Fibroblast of mammary gland (primary cell): ENCODE measurements at regions not wholly inside any gene's neighbourhood (a gene's known extent, or its start where the extent isn't known, plus 50 kb on each side); places are given as distances from the start of the nearest gene placed in this dataset.

Experiments
- DNase-seq: peaks from one replicate; pipeline ENCODE4 v3.0.0-alpha.2; 2010; ENCODE audit warnings: low read depth
- H3K4me3 ChIP-seq: 2 replicates; pipeline ENCODE4 v1.5.1; 2011; ENCODE audit warnings: low read depth, mild to moderate bottlenecking, low read length, moderate library complexity; ENCODE audit not compliant: control insufficient read depth
- TF ChIP-seq, protein P1 (sequence below): conservative IDR thresholded peaks from 2 replicates; pipeline ENCODE4 v1.5.1; 2011; ENCODE audit warnings: low read depth, low read length, inconsistent platforms; ENCODE audit not compliant: control insufficient read depth, insufficient read depth

DNA sequence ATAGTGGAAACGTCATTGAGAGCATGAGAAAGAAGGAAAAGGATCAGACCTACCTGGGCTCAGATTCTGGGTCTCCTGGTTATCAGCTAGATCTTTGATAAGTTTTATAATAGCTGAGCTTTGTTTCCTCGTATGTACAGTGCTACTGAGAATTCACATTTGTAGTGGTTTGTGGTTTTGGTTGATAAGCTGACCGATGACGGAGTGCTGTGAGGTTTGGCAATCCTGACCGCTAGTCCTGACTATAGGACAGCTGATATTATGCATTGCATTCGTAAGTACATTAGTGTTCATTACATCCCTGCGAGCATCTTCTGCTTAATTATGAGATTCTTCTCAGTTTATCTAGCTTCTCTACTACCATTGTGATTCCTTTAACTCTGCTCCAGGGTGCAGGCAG is 190.7 kb upstream of the SLC27A6 start:
- H3K4me3 ChIP-seq = no peak overlapping the region
- TF ChIP-seq, protein P1, sequence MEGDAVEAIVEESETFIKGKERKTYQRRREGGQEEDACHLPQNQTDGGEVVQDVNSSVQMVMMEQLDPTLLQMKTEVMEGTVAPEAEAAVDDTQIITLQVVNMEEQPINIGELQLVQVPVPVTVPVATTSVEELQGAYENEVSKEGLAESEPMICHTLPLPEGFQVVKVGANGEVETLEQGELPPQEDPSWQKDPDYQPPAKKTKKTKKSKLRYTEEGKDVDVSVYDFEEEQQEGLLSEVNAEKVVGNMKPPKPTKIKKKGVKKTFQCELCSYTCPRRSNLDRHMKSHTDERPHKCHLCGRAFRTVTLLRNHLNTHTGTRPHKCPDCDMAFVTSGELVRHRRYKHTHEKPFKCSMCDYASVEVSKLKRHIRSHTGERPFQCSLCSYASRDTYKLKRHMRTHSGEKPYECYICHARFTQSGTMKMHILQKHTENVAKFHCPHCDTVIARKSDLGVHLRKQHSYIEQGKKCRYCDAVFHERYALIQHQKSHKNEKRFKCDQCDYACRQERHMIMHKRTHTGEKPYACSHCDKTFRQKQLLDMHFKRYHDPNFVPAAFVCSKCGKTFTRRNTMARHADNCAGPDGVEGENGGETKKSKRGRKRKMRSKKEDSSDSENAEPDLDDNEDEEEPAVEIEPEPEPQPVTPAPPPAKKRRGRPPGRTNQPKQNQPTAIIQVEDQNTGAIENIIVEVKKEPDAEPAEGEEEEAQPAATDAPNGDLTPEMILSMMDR = no peak
- peak; percentile 11 for DNase-seq

DNA sequence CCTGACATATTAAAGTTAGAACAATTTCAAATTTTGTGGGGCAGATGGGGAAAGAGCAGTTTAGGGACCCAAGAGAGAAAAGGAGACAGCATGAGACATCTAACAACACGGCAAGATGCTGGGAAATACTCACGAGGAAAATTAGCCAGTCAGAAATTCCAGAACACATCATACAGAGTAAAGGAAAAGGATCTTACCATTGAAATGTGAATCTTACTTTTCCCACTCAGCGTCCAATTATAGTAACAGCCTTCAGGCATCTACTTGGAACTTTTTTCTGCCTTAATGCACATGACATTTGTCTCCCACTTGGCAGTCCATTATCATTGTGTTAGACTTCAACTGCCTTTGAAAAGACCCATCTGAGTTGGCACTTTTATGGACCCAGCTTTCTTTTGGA is 189.7 kb upstream of the SLC27A6 start:
- no peak overlapping the region for H3K4me3 ChIP-seq
- TF ChIP-seq, protein P1 = no peak
- DNase-seq = no peak

DNA sequence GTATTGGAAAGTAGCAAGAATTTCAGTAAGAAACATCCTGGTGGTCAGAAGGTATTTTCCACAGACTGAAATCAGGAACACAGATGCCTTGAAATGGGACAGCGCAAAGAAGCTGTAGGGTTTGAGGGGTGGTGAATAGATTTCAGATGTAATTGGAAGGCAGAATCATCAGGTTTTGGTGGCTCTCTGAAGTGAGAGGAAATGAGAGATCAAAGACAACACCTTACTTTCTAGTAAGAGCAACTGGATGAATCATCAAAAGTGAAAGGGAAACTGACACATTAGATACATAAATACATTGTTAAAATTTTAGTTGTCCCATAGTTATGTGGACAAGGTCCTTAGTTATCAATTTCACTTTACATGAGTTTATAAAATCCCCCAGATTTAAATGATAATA is 188.2 kb upstream of the SLC27A6 start:
- DNase-seq = no peak
- no peak overlapping the region for H3K4me3 ChIP-seq
- TF ChIP-seq, protein P1 = no peak

DNA sequence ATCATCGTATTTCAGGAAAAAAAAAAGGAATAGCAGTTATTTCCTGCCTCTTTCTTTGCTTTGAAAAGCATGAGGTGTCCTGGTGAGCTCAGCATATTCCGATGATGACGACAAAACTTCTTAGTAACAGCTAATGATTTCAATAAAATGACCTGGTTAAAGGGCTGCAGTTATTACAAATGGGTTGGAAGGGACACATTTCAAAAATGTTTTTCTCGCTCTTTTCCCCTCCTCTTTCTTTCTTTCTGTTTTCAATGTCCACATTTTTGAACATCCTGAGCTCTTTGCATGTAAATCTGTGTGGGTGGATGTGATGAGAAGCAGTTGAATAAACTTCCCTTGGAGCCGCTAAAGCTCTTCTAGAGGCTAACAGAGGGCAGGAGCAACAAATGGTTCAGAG is 186.8 kb upstream of the SLC27A6 start:
- TF ChIP-seq, protein P1 = no peak
- peak; percentile 41 for DNase-seq
- H3K4me3 ChIP-seq = no peak overlapping the region

DNA sequence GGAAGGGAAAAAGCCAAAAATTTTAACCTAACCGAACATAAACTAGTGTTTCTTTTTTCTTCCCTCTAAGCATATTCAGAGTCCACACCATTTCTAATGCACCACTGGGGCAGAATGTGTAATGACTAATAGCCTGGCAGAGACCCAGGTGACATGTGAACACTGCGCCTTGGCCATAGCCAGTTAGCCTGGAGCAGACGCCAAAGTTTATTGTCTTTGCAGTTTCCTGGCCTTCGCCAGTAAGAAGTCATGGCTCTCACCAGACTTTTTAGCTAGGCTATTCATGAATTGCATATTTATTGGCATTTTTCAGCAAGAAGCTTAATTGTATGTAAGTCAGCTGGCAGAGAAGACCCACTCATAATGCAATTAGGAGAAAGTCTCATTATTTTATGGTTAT is 182.8 kb upstream of the SLC27A6 start:
- H3K4me3 ChIP-seq = no peak overlapping the region
- TF ChIP-seq, protein P1 = no peak

DNA sequence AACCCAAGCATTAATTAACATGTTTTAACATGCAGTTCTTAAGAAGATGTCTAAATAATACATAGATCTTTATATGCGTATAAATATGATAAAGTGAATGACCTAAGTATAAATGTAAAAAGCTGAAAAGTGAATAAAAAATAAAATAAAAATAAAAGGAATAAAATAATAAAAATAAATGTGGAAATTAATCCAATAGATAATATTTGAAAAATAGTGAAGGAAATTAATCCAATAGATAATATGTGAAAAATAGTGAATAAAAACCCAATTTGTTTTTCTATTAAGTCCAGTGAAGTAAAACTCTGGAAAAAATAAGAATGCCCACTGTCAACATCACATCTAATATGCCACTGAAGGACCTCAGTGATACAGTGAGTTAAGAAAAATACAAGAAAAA is 180.6 kb upstream of the SLC27A6 start:
- no peak overlapping the region for H3K4me3 ChIP-seq
- TF ChIP-seq, protein P1 = no peak
- no peak for DNase-seq

More for the DNA sequence above, 182.8 kb upstream of the SLC27A6 start:
- DNase-seq = peak; percentile 87

DNA sequence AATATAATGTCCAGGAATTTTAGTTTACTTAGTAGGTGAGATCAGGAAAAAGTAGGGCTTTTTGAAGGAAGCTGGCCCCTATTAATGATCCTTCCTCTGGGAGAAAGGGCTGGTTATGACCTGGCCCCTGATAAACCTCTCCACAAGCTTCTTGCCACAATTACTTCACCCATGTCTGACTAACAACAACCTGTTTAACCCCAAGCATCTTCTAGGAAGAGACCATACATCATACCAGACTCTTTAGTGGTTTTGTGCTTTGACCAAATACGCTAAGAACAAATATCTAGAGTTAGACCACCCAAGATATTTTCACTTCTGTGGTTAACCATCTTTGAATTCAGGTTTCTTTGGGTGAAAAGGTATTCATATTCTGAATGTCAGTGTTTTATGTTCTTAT is 174.0 kb upstream of the SLC27A6 start:
- no peak for DNase-seq
- no peak overlapping the region for H3K4me3 ChIP-seq
- TF ChIP-seq, protein P1 = no peak
